Heart right ventricle (tissue), 16 donors: ENCODE measurements at regions not wholly inside any gene's neighbourhood (a gene's known extent, or its start where the extent isn't known, plus 50 kb on each side); places are given as distances from the start of the nearest gene placed in this dataset.

Experiments used
- ATAC-seq, 8 donors: fragments of 200-7000 bp; cut with Tn5 transposase; one replicate each; pipeline ENCODE4 v1.9.1; 2020; ENCODE audit warnings: mild to moderate bottlenecking in 8 of 8, moderate library complexity in 8 of 8, moderate number of reproducible peaks in 1 of 8
- DNase-seq, 2 donors: peaks; one replicate each; pipeline ENCODE4 v3.0.0-alpha.2; 2020
- H3K27ac ChIP-seq, 10 donors: fragments of 200-600 bp; sonication (generic) in 2 of 10; one replicate each; pipeline versions ENCODE4 v1.5.0 to v1.8.0; 2020 to 2022; ENCODE audit warnings: mild to moderate bottlenecking in 3 of 10
- H3K27me3 ChIP-seq, 7 donors: fragments of 200-600 bp; one replicate each; pipeline ENCODE4 v1.8.0; 2021 to 2022; ENCODE audit warnings: mild to moderate bottlenecking in 2 of 7
- H3K36me3 ChIP-seq, 9 donors: fragments of 200-600 bp; sonication (generic) in 1 of 9; one replicate each; pipeline versions ENCODE4 v1.5.0 to v1.8.0; 2020 to 2022; ENCODE audit warnings: mild to moderate bottlenecking in 2 of 9
- H3K4me1 ChIP-seq, 9 donors: fragments of 200-600 bp; sonication (generic) in 1 of 9; one replicate each; pipeline versions ENCODE4 v1.5.0 to v1.8.0; 2020 to 2022; ENCODE audit warnings: mild to moderate bottlenecking in 4 of 9
- H3K4me3 ChIP-seq, 10 donors: fragments of 200-600 bp; sonication (generic) in 2 of 10; one replicate each; pipeline versions ENCODE4 v1.5.0 to v1.8.0; 2020 to 2022; ENCODE audit warnings: mild to moderate bottlenecking in 7 of 10, moderate library complexity in 2 of 10
- H3K9me3 ChIP-seq, 11 donors: fragments of 200-600 bp in 10 of 11; sonication (generic) in 2 of 11; one replicate each; pipeline versions ENCODE4 v1.5.0 to v1.8.0; 2013 to 2022; ENCODE audit warnings: mild to moderate bottlenecking in 2 of 11, control low read depth in 1 of 11, moderate library complexity in 1 of 11
- CTCF ChIP-seq, 9 donors: fragments of 200-600 bp; sonication (generic) in 2 of 9; IDR thresholded peaks; one replicate each; pipeline versions ENCODE4 v1.5.0 to v1.8.0; 2021 to 2022; ENCODE audit warnings: antibody characterized with exemption in 9 of 9, mild to moderate bottlenecking in 5 of 9, moderate library complexity in 1 of 9
- WGBS, 2 donors: extraction: QIAGEN DNeasy Blood & Tissue Kit; methylation state at CpG; one replicate each; pipeline ENCODE4 v1.1.7; 2013; ENCODE audit warnings: inconsistent platforms in 1 of 2; 5-methylcytosine and 5-hydroxymethylcytosine counted together
- intact Hi-C, 10 donors: fragments of 100-400 bp; cut with DNase I; formaldehyde crosslinking; loops; one replicate each; pipeline versions ENCODE4 v1.11.1 to v1.14.2; 2022
- donor health status: Arrhythmogenic right ventricular cardiomyopathy.
- donor health status: ischemic (EF 13 %, LVEDD 7.1; RV severe dilation, severe dysfunction).
- donor health status: healthy with polysubstance abuse.
- donor health status: DM: no; HTN: yes; CAD: no.
- donor health status: DM: no; HTN: no; CAD: no.
- donor health status: ischemic (EF 25% LVEDD 6.9; RV normal size, moderate dysfunction).
- donor health status: ischemic (EF 25% LVEDD 5.7; RV mildly dilated, moderate dysfunction).
- donor health status: healthy.
- donor health status: DM: yes; HTN: yes; CAD: no.
- donor health status: Ischemic cardiomyopathy.
- donor health status: ischemic (EF 35%, LVEDD 5.7; RV mildly dilated, moderate dysfunction).
- donor health status: nonischemic (EF 11% LVEDD 7.7; RV severe dilation, severe dysfunction).
- donor health status: DM: yes; HTN: yes; CAD: no.
- donor health status: PGD.
- donor health status: ischemic (EF 29% LVEDD 5.4; RV normal size, mild dysfunction).
- donor health status: nonischemic (EF 23%, LVEDD 6.1; RV moderate dilation, normal function).

- Histone ChIP-seq H3K27me3 (peaks cover 0 to 4% (median 0%) of the 10 kb centered on the region in 7 donors), H3K4me3 (no peak overlapping the region), H3K9me3 (no peaks in the 10 kb centered on the region), H3K27ac (no peak overlapping the region), H3K4me1 (no peaks in the 10 kb centered on the region), H3K36me3 (no peaks in the 10 kb centered on the region)
- no peak for TF ChIP-seq CTCF (IDR thresholded peaks at IDR 0.05)
- no peak for DNase-seq
- ATAC-seq, result no peak
- intact Hi-C loops, result no loop called here
- 74 to 87% methylated on average over 2 of the region's 2 CpGs for WGBS, 2 donors
Observed at GRCh38 chr18:22839340-22839821, 93.7 kb upstream of the RBBP8 start.

- 67 to 69% methylated on average over 3 of the region's 3 CpGs for WGBS, 2 donors
Observed at GRCh38 chr18:22840606-22841144, 92.5 kb upstream of the RBBP8 start.

DNA sequence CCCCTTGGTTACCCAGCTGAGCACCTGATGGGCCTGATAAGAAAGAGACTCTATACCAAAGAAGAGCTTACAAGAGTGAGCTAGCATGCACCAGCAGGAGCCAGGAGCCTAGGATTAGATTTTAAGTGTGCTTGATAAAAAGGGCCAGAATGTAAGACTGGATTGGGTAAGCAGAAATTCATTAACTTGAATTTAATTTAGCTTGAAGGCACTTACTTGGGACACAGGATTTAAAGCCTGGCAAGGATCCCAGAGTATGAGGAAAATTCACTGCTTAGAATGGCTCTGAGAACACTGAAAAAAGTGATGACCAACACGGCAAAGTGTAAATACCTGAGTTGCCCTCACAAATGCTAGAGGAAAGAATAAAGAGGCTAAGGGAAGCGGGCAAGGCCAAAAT is 91.3 kb upstream of the RBBP8 start:
- no peak for TF ChIP-seq CTCF (IDR thresholded peaks at IDR 0.05)
- H3K4me3 ChIP-seq, result no peak overlapping the region
- intact Hi-C loops, result no loop called here
- no peaks in the 10 kb centered on the region for H3K9me3 ChIP-seq
- WGBS, 2 donors, result 89 to 91% methylated on average over 2 of the region's 2 CpGs
- DNase-seq (no peak), ATAC-seq (no peak)
- no peaks in the 10 kb centered on the region for H3K4me1 ChIP-seq
- H3K27me3 ChIP-seq, result peaks cover 0 to 4% (median 0%) of the 10 kb centered on the region in 7 donors
- no peaks in the 10 kb centered on the region for H3K36me3 ChIP-seq
- H3K27ac ChIP-seq, result no peak overlapping the region

More at GRCh38 chr18:22840606-22841144, 92.5 kb upstream of the RBBP8 start:
- Histone ChIP-seq H3K36me3 (no peaks in the 10 kb centered on the region), H3K27ac (no peak overlapping the region), H3K9me3 (no peaks in the 10 kb centered on the region), H3K4me3 (no peak overlapping the region), H3K27me3 (peaks cover 0 to 4% (median 0%) of the 10 kb centered on the region in 7 donors), H3K4me1 (no peaks in the 10 kb centered on the region)
- no peak for TF ChIP-seq CTCF (IDR thresholded peaks at IDR 0.05)
- intact Hi-C loops, result no loop called here
- ATAC-seq (peak in 1 of 8 donors; percentile 45), DNase-seq (no peak)

- no peak for ATAC-seq
- intact Hi-C loops, result no loop called here
Observed at GRCh38 chr18:22844190-22844589, 88.9 kb upstream of the RBBP8 start.

More at GRCh38 chr18:22844190-22844589, 88.9 kb upstream of the RBBP8 start:
- H3K36me3 ChIP-seq, result no peaks in the 10 kb centered on the region
- H3K27ac ChIP-seq, result no peak overlapping the region
- H3K27me3 ChIP-seq, result peaks cover 0 to 4% (median 0%) of the 10 kb centered on the region in 7 donors
- no peaks in the 10 kb centered on the region for H3K9me3 ChIP-seq
- no peak overlapping the region for H3K4me3 ChIP-seq
- H3K4me1 ChIP-seq, result no peaks in the 10 kb centered on the region
- no peak for DNase-seq
- TF ChIP-seq CTCF (IDR thresholded peaks at IDR 0.05), result no peak
- WGBS, 2 donors, result 72 to 80% methylated on average over 2 of the region's 2 CpGs
